ENCODE measurements at regions not wholly inside any gene's neighbourhood (a gene's known extent, or its start where the extent isn't known, plus 50 kb on each side); places are given as distances from the start of the nearest gene placed in this dataset.

- TF ChIP-seq POLR2A (IDR thresholded peaks at IDR 0.05; ENCODE audit: low read length) (no peak), BHLHE40 (IDR thresholded peaks at IDR 0.05; ENCODE audit: low read depth, low read length) (no peak), EP300 (IDR thresholded peaks at IDR 0.05) (no peak)
Measured at GRCh38 chrX:17323397-17323796, 51.6 kb upstream of the NHS start.
